GM11168 (cell line): ENCODE measurements at regions not wholly inside any gene's neighbourhood (a gene's known extent, or its start where the extent isn't known, plus 50 kb on each side); places are given as distances from the start of the nearest gene placed in this dataset.

ENCODE experiments used
- in situ Hi-C: fragments of 300-500 bp; cut with MboI; formaldehyde crosslinking; loops from one replicate; pipeline ENCODE4 v1.12.0; 2022; ENCODE audit warnings: low sequenced_read_pairs; ENCODE audit not compliant: unreplicated experiment

DNA sequence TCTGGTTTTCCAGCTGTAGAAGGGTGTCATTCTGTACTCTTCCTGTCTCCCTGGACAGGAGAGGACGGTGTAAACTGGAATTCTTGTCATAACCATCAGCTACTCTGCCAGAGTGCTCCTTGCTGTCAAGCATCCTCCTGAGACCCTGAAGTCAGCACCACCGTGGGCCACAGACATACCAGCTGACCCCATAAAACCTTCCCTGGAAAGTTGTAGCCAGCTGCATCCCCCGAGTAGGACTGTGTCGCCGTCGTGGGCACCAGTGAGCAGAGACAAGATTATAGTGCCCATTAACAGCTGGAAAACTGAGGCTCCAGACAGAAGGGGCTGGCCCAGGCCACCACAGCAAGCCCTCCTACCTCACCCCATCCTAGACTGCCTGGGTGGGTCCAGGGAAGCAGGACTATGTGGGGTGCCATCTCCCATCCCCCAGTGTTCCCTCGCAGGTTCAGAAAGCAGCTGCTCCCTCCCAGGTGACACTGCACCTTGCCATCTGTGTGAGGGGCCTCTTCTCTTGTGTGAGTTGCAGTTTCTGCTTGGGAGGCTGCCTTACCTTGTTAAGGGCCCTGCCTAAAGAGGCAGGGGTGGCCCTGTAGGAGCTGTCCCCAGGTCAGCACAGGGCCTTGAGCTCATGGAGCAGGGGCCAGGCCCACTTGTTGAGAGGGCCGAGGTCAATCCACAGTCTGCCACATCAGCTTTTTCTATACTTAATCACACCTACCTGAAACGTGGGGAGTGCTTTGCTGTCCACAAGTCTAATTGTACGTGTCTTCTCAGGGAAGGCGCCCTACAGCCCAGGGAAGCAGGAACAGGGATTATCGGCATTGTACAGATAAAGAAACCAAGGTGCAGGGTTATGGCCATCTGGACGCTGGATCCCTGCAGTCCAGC is 191.9 kb upstream of the LINGO1 start:
- in situ Hi-C loops: loop anchor here (25.0 kb wide), 1 partner anchor 162 kb away; no protein-coding TSS in a partner anchor

DNA sequence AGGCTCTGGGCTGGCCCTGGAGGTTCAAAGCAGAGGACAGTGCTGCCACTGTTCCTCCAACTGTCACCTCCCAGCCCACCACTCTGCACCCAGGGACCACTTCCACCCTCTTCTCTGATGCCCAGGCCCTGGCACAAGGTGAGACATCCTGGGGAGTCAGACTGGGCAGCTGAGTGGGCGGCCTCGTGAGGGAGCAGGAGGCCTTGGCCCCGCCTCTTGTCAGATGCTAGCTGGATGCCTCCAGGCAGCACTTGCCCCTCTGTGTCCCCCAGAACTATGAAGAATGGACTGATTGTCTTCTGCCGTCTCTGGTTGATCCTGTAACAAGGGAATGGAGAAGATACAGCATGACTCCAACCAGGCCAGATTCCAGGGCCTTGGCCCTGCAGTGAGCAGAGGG is 191.0 kb upstream of the LINGO1 start:
- in situ Hi-C loops: loop anchor here (25.0 kb wide), 1 partner anchor 161 kb away; no protein-coding TSS in a partner anchor

DNA sequence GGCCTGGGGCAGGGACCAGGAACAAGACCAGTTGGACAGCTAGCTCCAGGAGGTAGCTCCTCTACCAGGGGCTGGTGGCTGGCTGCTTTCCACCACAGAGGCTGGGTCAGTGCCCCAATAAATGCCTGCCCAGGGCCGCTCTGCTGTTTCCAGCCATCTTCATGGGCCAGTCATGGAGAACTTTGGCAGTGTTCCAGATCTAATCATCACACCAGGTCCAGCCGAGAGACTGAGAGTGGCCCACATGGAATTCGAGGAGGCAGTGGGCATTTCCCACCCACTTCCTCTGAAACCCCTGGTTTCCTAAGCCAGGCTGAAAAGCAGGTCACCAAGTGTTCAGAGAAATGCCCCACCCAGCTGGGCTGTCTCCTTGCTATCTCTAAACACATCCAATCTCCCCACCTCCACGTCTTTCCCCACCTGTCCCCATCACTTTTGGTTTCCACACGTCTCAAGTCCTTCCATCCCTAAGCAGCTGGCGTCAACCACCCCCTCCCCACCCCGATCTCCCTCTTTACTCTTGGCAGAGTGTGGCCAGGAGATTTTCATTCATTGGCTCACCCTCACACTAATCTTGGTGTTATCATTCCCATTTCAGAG is 190.0 kb upstream of the LINGO1 start:
- in situ Hi-C loops: loop anchor here (25.0 kb wide), 1 partner anchor 160 kb away; no protein-coding TSS in a partner anchor

DNA sequence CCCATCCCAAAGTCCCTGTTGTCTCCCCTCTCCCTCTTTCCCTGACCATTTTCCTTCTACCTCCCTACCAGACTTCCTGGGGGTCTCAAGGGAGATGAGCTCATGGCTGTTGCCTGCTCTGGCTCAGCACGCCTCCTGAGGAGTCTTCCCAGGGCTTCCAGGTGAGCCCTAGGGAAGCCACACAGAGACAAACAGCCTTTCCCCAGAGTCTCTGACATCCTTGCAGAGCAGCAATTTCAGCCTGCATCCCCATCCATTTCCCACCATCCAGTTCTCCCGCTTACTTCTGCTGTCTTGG is 189.2 kb upstream of the LINGO1 start:
- in situ Hi-C loops: loop anchor here (25.0 kb wide), 1 partner anchor 160 kb away; no protein-coding TSS in a partner anchor

DNA sequence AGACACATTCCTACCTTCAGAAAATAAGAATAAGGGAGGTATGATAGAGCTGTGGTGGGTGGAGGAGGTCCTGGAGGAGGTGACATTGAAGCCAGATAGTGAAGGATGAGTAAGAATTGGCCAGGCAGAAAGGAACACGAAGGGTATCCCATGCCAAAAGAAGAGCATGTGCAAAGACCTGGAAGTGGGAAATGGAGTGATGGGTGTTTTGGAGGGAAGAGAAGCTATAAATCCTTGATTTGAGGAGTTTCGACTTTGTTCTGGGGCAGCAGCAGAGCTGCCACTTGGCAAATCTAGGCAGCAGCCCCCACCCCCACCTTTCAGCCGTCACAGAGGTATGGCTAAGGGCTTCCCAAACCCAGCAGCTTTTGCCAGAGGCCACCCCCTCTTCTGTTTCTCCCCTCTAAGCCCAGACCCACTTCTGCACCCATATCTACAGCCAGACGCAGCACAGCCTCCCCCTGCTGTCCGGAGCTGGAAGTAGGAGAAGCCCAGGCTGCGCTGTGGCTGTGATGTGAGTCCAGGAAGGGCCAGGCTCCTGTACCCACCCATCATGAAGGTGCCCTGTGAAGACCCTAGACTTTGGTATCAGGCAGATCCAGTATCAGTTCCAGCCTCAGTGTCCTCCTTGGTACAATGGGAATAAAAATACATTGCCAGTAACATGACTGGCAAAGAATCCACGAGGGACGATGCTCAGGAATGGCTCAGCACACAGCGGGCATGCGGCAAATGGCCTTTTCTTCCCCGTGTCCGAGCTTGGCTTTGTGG is 188.7 kb upstream of the LINGO1 start:
- in situ Hi-C loops: loop anchor here (25.0 kb wide), 1 partner anchor 159 kb away; no protein-coding TSS in a partner anchor

DNA sequence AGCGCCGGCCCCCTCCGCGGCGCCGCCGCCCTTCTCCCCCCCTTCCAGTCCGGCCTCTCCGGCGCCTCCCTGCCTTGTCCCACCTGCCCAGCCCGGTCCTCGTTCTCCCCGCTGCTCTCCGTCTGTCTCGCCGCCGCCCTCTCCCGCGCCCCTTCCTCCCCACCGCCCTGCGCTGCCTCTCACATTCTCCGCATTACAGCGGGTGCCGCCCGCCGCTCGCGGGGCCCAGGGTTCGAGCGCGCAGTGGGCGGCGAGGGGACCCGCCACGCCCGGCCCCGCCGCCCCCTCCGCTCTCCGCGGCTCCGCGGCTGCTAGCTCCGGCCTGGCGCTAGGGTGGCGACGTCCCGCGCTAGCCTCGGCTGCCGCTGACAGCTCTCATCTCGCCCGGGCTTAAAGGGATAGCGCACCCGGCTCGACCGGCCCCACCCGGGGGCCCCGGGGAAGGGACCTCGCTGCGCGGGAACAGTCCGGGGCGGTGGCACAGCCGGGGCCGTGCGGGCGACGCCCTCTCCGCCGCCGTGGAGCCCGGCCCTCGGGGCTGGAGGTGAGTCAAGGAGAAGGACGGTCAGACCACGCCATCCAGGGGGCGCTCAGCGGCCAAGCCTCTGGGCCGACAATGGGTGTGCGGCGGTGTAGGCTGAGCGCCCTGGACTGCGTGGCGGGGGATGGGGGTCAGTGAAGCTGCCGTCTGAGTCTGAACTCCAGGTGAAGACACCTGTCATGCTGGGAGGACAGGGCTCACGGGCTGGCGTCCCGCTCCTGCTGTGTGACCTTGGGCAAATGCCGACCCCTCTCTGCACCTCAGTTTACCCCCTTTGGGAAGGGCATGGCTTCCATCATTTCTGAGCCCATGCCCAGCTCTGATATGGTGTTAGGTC is 187.4 kb upstream of the LINGO1 start:
- in situ Hi-C loops: loop anchor here (25.0 kb wide), 1 partner anchor 158 kb away; no protein-coding TSS in a partner anchor

DNA sequence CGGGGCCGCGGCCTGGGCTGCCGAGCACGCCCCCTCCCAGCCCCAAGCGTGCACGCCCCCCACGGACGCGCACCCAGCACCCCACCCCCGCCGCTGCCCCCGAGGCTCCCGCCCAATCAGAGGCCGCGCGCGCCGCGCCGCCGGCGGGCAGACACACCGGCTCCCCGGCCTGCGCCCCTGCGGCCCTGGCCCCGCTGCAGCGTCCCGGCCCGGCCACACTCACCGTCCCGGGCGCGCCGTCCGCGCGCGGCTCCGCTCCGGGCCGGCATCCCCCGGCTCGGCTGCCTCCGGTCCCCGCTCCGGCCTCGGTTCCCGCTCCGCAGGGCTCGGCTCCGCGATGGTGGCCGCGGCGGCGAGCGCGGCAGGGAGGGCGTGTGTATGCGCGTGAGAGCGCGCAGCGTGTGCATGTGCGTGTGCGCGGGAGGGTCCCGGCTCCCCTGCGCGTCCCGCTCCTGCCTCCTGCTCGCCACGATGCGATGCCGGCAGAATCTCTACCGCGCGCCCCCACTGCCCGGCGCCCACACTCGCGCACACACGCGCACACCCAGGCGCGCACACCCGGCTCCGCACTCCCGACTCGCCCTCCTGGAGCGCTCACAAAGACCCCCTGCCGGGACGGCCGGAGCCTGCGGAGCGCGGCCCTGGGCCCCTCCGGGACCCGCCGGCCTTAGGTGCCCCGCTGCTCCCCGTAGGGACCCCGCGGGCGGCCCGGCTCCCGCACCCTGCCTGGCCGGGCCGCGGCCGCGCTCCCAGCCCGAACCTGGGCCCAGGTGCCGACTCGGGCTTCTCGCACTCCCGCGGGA is 186.5 kb upstream of the LINGO1 start:
- in situ Hi-C loops: loop anchor here (25.0 kb wide), 1 partner anchor 157 kb away; no protein-coding TSS in a partner anchor

DNA sequence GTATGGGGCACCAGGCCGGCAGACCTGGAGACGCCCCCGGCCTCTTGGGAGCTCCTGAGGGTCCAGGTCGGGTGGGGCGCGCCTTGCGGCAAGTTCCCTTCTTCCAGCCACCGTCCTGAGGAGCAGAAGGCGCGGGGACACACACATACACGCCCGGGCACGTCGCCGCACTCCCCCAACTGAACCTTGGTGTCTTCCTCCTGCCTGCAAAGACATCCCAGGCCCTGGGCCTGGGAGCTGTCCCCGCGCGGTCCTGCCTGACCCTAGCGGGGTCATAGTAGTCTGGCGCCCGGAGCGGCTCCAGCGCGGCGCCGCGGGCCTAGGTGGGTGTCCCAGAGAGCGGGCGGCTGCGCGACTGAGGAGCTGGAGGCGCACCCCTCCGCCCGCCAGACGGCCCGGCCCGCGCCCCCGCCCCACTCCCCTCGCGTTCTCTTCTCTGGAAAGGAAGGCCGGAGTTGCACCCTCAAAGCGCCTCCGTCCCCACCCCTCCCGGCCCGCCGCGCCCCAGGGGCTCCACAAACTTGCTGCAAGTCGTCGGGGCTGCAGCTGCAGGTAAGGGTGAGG is 185.9 kb upstream of the LINGO1 start:
- in situ Hi-C loops: loop anchor here (25.0 kb wide), 1 partner anchor 156 kb away; no protein-coding TSS in a partner anchor

DNA sequence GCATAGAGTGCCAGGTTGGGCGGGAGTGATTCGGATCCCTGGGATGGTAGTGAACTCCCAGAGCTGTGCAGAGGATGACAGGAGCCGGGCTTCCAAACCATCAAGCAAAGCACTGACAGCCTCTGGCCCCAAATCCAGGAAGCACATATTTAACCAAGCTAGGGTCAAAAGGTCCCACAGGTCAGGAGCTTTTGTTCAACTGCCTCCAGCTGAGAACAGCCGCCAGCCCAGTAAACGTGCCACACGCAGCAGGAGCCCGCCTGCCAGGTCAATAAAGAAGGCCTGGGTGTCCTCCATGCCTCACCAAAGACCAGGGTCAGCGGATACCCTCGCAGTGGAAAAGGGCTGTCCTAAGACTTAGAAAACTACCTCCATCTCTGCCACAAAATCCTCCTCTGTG is 184.7 kb upstream of the LINGO1 start:
- in situ Hi-C loops: loop anchor here (25.0 kb wide), 1 partner anchor 155 kb away; no protein-coding TSS in a partner anchor

DNA sequence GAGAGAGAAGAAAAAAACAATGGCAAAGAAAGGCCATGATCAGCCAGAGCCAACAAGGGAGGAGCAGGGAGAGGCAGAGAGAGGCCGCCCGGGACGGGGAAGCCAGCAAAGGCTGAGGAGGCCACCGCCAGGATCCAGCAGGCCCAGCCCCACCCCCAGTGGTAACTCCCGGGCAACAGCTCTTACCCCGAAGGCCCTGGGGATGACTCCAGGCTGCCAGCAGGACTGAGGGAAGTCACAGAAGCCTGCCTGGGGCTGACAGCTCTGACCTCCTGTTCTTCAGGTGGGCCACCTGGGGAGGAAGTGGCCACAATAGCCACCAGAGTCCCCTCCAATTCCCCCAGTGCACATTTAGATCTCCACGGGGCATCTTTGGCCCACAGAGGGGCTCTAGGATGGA is 184.3 kb upstream of the LINGO1 start:
- in situ Hi-C loops: loop anchor here (25.0 kb wide), 1 partner anchor 155 kb away; no protein-coding TSS in a partner anchor

DNA sequence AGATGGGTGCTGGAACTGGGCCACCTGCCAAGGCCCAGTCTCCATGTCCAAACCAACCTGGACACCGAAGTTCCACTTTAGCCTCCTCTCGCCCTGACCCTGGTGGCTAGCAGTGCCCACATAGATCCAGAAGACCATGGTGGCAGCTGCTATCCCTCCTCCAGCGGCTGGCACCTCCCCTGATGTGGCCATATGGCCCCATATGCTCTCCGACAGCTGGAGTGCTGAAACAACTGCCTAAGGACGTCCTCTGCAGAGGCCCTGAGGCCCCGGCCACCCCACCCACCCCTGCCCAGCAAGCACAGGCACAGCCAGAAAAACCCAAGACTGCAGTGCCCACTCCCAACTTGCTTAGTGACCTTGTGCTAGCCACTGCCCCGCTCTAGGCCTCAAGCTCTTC is 182.3 kb upstream of the LINGO1 start:
- in situ Hi-C loops: loop anchor here (25.0 kb wide), 1 partner anchor 153 kb away; no protein-coding TSS in a partner anchor

DNA sequence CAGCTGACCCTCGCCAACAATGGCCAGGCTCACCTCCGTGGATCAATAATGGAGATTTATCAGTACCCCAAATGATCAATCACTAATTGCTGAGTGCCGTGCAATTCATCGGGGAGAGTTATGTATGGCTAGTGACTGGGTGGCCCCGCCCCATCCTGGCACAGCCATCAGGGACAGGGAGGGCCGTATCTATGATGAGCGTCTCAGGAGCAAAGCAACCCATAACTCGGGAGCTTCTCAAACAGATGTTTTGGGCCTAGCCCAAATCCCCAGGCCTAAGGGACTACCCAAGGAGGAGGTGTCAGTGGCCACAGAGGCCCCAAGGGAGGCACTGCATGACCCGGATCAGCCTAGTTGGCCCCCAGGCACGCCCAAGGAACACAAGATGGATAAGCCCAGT is 180.0 kb upstream of the LINGO1 start:
- in situ Hi-C loops: loop anchor here (25.0 kb wide), 1 partner anchor 150 kb away; no protein-coding TSS in a partner anchor

DNA sequence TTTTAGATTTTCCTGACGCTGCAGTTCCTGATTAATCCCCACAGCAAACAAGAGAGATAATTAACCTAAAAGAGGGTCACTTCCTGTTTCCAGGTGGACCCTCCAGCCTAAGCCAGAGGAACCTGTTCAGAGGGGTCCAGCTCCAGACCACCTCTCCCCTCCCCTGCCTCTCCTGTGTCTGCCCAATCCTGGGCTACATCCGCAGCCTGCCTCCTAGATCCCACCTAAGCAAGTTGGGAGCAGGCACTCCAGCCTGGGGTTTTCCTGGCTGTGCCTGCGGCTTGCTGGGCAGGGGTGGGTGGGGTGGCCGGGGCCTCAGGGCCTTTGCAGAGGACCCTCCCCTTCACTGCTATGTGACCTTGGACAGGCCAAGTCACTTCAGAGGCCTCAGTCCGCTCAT is 178.6 kb upstream of the LINGO1 start:
- in situ Hi-C loops: loop anchor here (25.0 kb wide), 1 partner anchor 149 kb away; no protein-coding TSS in a partner anchor

DNA sequence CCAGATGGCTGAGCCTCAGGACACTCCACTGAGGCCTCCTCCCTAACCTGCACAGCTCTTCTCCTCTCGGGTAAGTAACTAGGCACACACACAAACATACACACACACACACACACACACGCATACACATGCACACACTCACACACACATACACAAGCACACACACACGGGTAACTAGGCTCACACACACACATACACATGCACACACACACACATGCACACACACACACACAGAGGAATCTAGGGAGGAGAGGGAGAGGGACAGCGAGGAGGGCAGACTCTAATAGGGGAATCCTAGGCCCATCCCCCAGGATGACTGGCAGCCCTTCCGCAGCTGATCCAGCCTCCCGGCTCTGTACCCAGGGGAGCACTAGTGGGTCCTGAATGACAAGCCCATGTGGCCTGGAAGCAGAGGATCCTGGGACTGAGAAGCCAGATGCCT is 177.4 kb upstream of the LINGO1 start:
- in situ Hi-C loops: loop anchor here (25.0 kb wide), 1 partner anchor 148 kb away; no protein-coding TSS in a partner anchor

DNA sequence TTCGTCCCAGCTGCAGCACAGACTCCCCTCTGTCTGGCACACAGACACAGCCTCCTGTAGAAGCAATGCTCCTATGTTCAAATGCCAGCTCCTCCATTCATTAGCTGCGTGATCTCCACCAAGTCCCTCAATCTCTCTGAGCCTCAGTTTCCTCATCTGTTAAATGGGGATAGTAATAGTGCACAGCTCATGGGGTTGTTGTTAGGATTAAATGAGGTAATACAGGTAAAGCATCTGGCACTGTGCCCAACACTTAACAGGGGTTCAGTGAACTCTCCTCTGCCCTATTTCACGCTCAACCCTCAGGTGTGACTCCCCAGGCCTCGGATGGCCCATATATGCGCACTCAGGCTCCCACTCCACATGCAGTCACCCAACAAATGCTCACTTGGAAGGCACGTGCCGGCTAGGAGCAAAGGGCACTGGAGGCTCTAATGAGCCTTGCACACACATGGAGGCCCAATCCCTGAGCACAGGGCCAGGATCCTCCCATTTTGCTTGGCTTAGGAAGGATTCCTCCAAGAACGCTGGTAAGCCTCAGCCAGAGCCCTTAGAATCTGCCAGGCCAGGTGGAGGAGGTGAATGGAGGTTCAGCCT is 176.0 kb upstream of the LINGO1 start:
- in situ Hi-C loops: loop anchor here (25.0 kb wide), 1 partner anchor 146 kb away; no protein-coding TSS in a partner anchor

DNA sequence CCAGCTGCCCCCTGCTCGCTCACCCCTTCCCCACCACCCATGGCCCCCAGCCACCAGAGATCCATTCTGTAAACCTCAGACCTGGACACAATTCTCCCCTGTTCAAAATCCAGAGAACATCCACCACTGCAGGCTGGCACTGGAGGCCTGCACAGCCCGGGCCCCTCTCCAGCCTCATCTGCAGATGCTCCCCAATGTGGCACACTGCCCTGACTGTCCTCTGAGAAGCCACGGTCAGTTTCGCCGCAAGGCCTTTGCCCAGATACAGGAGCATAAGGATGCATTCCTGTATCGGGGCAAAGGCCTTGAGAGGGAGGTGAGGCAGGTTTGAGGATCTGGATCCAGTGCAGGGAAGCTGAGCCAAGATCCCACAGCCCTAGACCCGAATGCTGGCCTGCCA is 175.4 kb upstream of the LINGO1 start:
- in situ Hi-C loops: loop anchor here (25.0 kb wide), 1 partner anchor 146 kb away; no protein-coding TSS in a partner anchor

DNA sequence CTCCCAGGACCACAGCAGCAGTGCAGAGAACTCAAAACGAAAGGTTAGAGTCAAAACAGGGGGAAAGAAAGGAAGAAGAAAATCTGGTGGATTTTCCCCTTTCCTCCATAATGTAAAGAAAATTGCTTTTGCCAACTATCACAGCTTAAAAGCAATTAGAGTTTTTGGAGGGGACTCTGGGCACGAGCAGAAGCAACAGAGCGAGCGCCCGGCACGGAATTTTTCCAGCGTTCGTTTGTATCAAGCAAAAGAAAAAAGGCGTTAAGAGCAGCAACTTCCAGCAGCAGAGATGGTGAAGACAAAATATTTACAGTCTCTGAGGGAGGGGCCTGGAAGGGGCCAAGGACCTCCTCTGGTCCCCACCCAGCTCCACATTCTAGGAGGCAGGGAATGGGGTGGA is 174.9 kb upstream of the LINGO1 start:
- in situ Hi-C loops: loop anchor here (25.0 kb wide), 1 partner anchor 145 kb away; no protein-coding TSS in a partner anchor
